ENCODE measurements at regions not wholly inside any gene's neighbourhood (a gene's known extent, or its start where the extent isn't known, plus 50 kb on each side); places are given as distances from the start of the nearest gene placed in this dataset.

DNA sequence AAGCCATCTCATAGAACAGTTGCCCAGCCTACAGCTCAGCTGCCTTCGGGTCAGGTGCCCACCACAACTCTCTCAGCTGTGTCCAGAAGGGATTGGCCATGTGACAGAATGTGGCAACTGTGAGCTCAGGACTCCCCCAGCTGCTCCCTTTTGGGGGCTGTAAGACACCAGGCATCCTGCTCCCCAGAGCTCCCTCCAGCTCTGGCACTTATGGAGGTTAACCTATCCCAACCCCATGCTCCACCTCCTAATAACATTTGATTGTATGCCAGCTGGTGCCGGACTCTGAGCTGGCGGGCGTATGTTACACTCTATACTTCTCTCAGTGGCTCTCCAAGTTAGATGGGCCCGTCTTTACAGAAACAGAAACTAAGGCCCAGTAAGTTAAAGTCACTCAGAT lies 222.8 kb downstream of the FAM43A start:
- no TSS peak for BruUV-seq (replicated peaks)
- intact Hi-C loops (cut with micrococcal nuclease; ENCODE audit: unreplicated experiment): no loop called here
- TF ChIP-seq EZH2 (IDR thresholded peaks at IDR 0.05; ENCODE audit: low read depth) (no peak), CTCF (conservative IDR thresholded peaks at IDR 0.05) (no peak)
- Histone ChIP-seq H3K4me3 (no peak overlapping the region), H3K79me2 (ENCODE audit: low read depth) (no peaks in the 10 kb centered on the region), H3K27ac (no peak overlapping the region), H4K20me1 (ENCODE audit: insufficient read depth) (no peaks in the 10 kb centered on the region), H2AFZ (no peak overlapping the region), H3K27me3 (ENCODE audit: insufficient read depth, low read depth) (peaks cover 4% of the 10 kb centered on the region; the same call in 1 of the 2 replicates), H3K36me3 (ENCODE audit: low read depth) (no peaks in the 10 kb centered on the region), H3K9me2 (ENCODE audit: insufficient read depth) (no peaks in the 10 kb centered on the region), H3K4me2 (no peak overlapping the region), H3F3A (ENCODE audit: insufficient read depth, low read depth) (peaks cover 16% of the 10 kb centered on the region; the same call in 1 of the 2 replicates), H3K4me1 (replicated peaks; ENCODE audit: insufficient read depth) (peaks cover 15% of the 10 kb centered on the region), H3K9me3 (ENCODE audit: insufficient read depth, low read depth) (peaks cover 8% of the 10 kb centered on the region; the same call in 1 of the 2 replicates)
- POLR2A ChIA-PET (ENCODE audit: unreplicated experiment): no interaction called here
- CTCF ChIA-PET: no interaction called here
- DNase-seq: no peak

- no peaks in the 10 kb centered on the region for H4K20me1 ChIP-seq (ENCODE audit: insufficient read depth)
- no TSS peak for BruUV-seq (replicated peaks)
- H3K36me3 ChIP-seq (ENCODE audit: low read depth): no peaks in the 10 kb centered on the region
- no peak overlapping the region for H2AFZ ChIP-seq
- no peak overlapping the region for H3K4me2 ChIP-seq
- intact Hi-C loops (cut with micrococcal nuclease; ENCODE audit: unreplicated experiment): no loop called here
- H3K4me1 ChIP-seq (replicated peaks; ENCODE audit: insufficient read depth): peaks cover 15% of the 10 kb centered on the region
- peaks cover 4% of the 10 kb centered on the region; the same call in 1 of the 2 replicates for H3K27me3 ChIP-seq (ENCODE audit: insufficient read depth, low read depth)
- no peak overlapping the region for H3K27ac ChIP-seq
- no peaks in the 10 kb centered on the region for H3K79me2 ChIP-seq (ENCODE audit: low read depth)
- H3F3A ChIP-seq (ENCODE audit: insufficient read depth, low read depth): peaks cover 16% of the 10 kb centered on the region; the same call in 1 of the 2 replicates
- no peak overlapping the region for H3K4me3 ChIP-seq
- CTCF ChIA-PET: no interaction called here
- peaks cover 5% of the 10 kb centered on the region; the same call in 1 of the 2 replicates for H3K9me3 ChIP-seq (ENCODE audit: insufficient read depth, low read depth)
- TF ChIP-seq EZH2 (IDR thresholded peaks at IDR 0.05; ENCODE audit: low read depth): no peak
- TF ChIP-seq CTCF (conservative IDR thresholded peaks at IDR 0.05): no peak
- POLR2A ChIA-PET (ENCODE audit: unreplicated experiment): no interaction called here
- H3K9me2 ChIP-seq (ENCODE audit: insufficient read depth): no peaks in the 10 kb centered on the region
- DNase-seq: no peak
Observed at GRCh38 chr3:194908972-194909371, 223.3 kb downstream of the FAM43A start.

DNA sequence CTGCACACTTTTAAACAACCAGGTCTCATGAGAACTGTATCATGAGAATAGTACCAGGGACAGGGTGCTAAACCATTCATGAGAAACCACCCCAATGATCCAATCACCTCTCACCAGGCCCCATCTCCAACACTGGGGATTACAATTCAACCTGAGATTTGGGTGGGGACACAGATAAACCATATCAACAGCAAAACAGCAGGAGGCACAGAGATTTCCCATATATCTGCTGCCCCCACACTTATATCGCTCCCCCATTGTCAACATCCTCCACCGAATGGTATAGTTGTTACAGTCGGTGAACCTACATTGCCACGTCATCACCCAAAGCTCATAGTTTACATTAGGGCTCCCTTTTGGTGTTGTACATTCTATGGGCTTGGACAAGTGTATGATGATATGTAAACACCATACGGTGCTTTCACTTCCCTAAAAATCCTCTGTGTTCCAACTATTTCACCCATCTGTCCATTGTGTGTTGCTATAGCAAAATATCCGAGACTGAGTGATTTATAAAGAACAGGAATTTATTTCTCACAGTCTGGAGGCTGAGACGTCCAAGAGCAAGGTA lies 224.8 kb downstream of the FAM43A start:
- H4K20me1 ChIP-seq (ENCODE audit: insufficient read depth): no peaks in the 10 kb centered on the region
- H3K27ac ChIP-seq: no peak overlapping the region
- H3K4me2 ChIP-seq: no peak overlapping the region
- peaks cover 4% of the 10 kb centered on the region; the same call in 1 of the 2 replicates for H3K27me3 ChIP-seq (ENCODE audit: insufficient read depth, low read depth)
- TF ChIP-seq EZH2 (IDR thresholded peaks at IDR 0.05; ENCODE audit: low read depth) (no peak), CTCF (conservative IDR thresholded peaks at IDR 0.05) (no peak)
- H3K9me2 ChIP-seq (ENCODE audit: insufficient read depth): no peaks in the 10 kb centered on the region
- peaks cover 13% of the 10 kb centered on the region; the same call in 1 of the 2 replicates for H3F3A ChIP-seq (ENCODE audit: insufficient read depth, low read depth)
- peaks cover 14% of the 10 kb centered on the region for H3K4me1 ChIP-seq (replicated peaks; ENCODE audit: insufficient read depth)
- H3K9me3 ChIP-seq (ENCODE audit: insufficient read depth, low read depth): no peaks in the 10 kb centered on the region
- H2AFZ ChIP-seq: no peak overlapping the region
- BruUV-seq (replicated peaks): no TSS peak
- ChIA-PET POLR2A (ENCODE audit: unreplicated experiment) (no interaction called here), CTCF (no interaction called here)
- no peak overlapping the region for H3K4me3 ChIP-seq
- no peak for DNase-seq
- intact Hi-C loops (cut with micrococcal nuclease; ENCODE audit: unreplicated experiment): no loop called here
- no peaks in the 10 kb centered on the region for H3K36me3 ChIP-seq (ENCODE audit: low read depth)
- H3K79me2 ChIP-seq (ENCODE audit: low read depth): no peaks in the 10 kb centered on the region
